NCI-H2081 (cell line): ENCODE measurements at regions not wholly inside any gene's neighbourhood (a gene's known extent, or its start where the extent isn't known, plus 50 kb on each side); places are given as distances from the start of the nearest gene placed in this dataset.

Experiments
- DNase-seq, 2 experiments: peaks; one replicate each; lab custom pipeline; 2025; lab: John Stamatoyannopoulos, UW

DNA sequence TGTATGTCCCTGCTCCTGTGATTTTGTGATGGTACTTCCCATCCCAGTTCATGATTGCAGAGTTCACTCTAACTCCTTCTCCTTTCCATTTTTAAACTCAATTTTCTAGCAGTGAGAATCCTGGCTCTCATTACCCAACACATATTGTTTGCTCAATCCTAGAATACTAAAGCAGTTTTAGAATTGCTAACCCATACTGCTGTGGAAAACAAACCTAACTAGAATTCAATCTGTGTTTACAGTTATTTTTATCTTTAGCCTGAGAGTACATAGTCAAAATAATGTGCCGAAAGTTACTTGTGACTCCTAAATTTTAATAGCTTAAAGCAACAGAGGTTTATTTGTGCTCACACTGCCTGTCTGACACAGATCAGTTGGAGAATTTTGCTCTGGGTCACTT, 508.0 kb downstream of the AACS start:
- no peak for DNase-seq

DNA sequence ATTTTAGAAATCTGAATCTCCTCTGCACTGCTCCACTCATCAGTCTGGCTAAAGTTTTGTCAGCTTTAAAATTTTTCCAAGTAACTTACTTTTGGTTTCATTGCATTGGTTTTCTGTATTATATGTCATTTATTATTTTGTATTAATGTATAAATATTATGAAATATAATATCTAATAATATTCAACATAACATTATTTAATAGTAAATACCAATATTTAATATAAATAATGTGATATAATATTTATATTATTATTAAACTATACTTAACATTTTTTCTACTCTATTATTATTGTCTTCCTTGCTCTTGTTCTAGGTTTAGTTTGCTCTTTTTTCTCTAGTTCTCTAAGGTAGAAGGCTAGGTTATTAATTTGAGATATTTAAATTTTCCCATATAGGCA, 512.1 kb downstream of the AACS start:
- DNase-seq: no peak

DNA sequence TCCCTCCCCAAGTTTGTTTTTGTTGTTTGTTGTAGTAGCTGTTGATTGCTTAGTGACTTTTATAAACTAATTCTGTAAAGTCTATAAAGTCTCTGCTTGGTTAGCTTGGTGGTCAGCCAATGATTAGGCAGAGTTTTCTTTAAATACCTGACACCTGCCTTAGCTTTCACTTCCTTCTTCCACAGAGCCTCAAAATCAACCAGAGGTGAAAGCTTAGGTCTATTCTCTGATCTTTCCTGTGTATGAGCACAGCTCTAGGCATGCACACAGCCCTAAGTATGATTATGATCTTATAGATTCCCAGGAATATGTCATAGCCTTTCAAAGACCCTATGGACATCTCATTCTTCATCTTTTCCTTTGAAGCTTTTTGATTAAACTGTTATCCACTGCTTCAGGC, 514.7 kb downstream of the AACS start:
- DNase-seq: no peak

DNA sequence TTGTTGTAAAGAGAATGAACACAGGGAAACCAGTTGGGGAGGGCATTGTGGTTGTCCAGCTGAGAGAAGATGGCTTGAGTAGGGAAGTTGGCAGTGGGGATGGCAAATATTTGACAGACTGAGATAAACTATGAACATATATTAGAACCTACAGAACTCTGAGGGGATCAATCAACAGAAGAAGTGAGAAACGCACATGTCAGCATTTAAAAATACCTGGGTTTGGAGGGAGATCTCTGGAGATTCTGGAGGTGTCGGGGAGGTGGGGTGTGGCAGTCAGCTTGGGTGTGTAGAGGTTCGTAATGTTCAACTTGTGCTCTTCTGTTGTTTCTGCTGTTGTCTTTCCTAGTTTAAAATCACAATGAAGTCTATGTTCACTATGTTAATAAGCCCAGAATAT, 517.8 kb downstream of the AACS start:
- DNase-seq: no peak

DNA sequence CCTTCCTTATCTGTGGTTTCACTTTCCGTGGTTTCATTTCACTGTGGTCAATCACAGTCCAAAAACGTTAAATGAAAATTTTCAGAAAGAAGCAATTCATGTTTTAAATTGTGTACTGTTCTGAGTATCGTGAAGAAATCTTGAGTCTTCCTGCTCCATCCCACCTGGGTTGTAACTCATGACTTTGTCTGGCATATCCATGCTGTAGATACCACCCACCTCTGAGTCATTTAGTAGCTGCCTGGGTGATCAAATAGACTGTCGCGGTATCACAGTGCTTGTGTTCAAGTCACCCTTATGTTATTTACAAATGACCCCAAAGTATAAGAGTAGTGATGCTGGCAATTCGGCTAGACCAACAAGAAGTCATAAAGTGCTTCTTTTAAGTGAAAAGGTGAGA, 521.2 kb downstream of the AACS start:
- no peak for DNase-seq

DNA sequence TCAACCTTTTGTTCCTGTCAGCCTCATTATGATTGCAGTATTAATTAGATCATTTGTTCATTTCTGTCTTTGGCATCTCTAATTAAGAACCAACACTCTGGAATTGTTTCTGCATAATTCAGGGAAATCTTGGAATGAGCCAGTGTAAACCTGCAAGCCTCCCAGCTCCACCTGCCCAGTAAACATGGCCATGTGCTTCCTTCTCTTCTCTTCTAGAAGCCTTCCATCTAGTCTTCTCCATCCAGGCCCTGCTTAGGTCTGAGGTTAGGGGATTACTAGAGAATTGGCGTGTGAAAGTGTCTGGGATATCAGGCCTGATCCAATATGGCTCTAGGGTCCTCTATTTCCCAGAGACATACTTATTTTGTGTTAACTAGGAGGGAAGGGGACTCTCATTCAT, 528.0 kb downstream of the AACS start:
- no peak for DNase-seq

DNA sequence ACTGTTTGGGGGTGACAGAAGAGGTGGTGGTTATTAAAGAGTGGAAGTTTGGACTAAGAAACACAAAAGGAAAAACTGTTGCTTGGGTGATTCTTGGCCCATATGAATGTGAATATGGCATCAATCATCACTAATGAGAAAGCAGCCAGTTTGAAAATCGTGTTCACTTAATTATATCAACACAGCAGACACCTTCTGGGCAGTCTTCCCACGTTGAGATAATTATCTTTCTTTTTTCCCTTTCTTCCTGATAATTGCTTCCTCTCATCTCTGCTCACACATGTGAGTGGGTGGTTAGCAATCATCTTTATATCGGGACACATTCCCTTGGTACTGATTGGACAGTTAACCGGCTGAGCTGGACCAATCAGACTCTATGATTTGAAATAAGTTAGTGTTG, 539.7 kb downstream of the AACS start:
- no peak for DNase-seq

DNA sequence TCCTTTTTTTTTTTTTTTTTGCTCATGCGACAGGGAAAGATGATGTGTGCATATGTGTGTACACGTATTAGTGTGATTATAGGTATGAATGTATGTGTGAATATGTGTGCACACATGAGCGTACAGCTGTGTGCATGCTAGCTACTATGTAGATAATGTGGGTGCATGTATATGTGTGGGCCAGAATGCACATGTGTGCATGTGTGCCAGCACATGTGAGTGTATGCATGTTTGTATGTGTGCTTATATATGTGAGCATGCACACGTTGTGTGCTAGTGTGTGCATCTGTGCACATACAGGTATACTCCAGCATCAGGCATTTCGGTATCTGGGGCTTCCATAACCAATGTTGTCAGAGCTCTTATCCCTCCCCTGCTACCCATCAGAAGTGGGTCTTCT, 541.1 kb downstream of the AACS start:
- DNase-seq: no peak

DNA sequence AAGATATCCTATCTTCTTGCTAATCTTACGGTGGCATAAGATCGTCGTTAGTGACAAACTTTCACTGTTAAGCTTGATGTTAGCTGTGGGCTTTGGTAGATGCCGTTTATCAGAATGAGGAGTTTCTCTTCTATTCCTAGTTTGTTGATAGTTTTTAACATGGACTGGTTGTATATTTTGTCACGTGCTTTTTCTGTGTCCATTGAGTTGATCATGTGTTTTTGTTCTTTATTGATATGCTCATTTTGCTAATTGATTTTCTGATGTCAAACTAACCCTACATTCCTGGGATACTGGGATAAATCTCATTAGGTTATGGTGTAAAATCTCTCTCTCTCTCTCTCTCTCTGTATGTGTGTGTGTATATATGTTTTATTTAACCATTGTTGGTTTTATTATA, 545.1 kb downstream of the AACS start:
- DNase-seq: no peak

DNA sequence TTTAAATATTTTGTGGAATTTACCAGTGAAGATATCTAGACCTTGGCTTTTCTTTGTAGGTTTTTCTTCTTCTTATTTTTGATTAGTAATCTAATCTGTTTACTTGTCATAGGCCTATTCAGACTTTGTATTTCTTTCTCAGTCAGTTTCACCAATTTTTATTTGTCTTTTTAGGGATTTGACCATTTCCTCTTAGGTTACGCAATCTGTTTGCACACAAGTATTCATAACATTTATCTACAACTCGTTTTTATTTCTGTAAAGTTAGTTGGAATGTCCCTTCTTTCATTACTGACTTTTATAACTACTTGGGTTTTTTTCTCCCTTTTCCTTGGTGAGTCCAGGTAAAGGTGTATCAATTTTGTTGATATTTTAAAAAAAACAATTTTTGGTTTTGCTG, 545.7 kb downstream of the AACS start:
- no peak for DNase-seq

DNA sequence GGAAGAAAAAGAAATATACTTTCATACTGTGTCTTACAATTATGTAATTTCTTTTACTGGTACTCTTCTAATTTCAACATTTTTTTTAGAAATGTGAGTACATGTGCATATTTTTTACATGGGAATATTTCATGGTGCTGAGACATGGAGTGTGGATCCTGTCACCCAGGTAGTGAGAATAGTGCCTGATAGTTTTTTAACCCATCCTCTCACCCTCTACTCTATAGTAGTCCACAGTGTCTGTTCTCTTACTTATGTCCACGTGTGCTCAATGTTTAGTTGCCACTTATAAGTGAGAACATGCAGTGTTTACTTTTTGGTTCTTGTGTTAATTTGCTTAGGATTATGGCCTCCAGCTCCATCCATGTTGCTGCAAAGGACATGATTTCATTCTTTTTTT, 548.8 kb downstream of the AACS start:
- DNase-seq: no peak

DNA sequence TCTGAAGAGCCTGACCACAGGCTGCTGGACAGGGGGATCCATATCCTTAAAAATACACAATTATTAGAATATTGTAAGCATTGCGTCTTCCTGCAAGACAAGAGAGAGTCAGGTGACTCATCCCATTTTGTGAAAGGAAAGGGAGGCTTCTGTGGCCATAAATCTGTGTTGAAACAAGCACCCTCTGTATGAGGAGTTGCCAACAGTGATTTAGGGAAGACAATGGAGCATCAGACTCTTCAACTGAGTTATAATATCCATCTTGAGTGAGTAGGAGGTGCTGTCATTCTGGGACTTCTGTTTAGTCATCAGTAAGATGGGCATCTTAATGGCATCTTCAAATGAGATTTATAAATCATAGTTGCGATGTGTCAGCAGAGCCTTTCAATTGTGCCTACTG, 554.5 kb downstream of the AACS start:
- no peak for DNase-seq

DNA sequence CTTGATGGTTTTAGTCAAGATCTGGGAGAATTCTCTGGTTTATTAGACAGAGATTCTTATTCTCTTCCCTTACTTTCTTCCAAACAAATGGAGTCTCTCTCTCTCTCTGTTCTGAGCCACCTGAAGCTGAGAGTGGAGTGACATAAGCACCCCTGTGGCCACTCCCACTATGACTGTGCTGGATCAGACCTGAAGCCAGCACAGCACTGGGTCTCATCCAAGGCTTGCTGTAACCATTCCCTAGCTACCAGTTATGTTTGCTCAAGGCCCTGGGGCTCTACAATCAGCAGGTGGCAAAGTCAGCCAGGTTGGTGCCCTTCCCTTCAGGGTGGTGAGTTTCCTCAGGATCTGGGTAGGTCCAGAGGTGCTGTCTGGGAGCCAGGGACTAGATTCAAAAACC, 568.5 kb downstream of the AACS start:
- no peak for DNase-seq

DNA sequence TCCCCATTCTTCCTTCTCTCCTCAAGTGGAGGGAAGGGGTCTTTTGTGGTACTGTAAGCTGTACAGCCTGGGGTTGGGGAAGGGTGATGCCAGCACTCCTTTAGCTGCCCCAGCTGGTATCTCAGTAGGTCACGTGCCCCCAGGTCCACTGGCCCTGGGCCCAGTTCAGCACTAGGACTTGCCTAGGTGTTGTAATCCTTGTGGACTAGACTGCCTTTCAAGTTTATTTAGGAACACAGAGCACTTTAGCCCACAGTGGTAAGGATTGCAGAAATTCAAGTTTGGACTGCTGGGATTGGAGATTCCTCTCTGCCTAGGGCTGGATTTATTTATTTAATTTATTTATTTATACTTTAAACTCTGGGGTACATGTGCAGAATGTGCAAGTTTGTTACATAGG, 569.6 kb downstream of the AACS start:
- no peak for DNase-seq

DNA sequence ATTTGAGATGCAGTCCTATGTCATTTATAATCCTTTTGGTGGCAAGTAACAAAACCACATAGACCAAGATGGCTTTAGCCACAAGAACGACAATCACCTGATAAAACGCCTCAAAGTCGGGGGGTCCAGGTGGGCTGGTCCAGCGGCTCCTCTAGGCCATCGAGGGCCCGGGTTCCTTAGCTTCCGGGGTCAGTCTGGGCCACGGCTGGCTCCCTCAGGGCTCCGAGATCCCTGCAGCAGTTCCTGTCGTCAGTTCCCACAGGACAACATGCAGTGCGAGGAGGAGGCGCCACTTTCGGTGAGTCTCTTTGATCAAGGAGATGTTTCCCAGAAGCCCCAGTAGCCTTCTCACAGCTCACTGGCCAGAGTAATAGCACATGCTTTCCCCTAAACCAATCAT, 574.6 kb downstream of the AACS start:
- no peak for DNase-seq

DNA sequence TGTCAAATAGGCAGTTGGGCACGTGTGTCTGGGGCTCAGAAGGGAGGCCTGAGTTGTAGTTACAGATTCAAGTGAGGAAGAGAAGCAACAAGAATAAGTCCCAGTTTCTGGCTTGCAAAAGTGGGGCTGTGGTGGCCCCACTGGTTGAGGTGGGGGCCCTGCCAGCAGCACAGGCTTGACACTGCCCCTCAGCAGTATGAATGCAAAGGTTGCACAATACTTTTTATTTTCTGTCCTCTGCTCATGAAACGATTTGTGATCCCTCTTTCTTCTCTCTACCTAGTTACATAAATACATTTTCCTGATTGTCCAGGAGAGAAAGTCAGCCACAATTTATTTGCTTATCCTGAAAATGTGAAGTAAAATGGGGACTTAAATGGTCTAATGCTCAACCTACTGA, 577.8 kb downstream of the AACS start:
- no peak for DNase-seq

DNA sequence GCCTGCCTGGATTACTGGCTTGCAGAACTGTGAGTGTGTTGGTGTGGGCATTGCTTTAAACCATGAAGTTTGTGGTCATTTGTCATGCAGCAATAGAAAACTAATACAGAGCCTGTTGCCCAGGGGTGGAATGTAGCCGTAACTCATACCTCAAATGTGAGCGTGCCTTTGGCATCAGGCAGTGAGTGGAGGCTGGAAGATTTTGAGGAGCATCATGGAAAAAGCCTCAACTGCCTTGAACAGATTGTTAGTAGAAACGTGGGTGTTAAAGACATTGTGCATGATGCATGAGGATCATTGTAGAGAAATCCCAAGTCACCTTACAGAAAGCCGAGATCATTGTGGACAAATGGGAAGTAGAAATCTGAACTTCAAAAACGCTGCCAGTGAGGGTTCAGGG, 580.5 kb downstream of the AACS start:
- DNase-seq: no peak

DNA sequence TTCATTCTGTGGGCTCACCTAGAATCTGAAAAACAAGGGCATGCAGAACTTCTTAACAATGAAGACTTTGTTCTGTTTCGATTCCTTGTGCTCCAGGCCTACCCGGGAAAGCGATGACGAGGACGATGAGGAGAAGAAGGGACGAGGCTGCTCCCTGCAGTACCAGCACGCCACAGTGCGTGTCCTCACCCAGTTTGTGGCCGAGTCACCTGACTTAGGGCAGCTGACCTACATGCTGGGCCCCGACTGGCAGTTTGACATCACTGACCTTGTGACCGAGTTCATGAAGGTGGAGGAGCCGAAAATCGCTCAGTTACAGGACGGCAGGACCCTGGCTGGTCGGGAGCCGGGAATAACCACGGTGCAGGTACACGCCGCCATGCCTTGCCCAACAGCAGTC, 585.4 kb downstream of the AACS start:
- DNase-seq: no peak

DNA sequence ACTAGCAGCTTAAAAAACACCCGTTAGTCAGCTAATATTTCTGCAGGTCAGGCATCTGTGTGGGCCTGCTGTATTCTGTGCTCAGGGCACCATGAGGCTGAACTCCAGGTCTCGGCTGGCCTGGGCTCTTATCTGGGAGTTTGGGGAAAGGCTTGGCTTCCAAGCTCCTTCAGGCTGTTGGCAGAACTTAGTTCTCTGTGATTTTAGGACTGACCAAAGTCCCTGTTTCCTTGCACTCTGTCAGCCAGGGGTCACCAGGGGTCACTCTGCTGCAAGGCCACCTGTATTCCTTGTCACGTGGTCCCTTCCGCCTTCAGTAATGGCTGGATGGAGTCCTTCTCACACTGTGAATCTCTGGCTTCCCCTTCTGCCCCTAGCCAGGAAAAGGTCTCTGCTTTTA, 586.4 kb downstream of the AACS start:
- no peak for DNase-seq

DNA sequence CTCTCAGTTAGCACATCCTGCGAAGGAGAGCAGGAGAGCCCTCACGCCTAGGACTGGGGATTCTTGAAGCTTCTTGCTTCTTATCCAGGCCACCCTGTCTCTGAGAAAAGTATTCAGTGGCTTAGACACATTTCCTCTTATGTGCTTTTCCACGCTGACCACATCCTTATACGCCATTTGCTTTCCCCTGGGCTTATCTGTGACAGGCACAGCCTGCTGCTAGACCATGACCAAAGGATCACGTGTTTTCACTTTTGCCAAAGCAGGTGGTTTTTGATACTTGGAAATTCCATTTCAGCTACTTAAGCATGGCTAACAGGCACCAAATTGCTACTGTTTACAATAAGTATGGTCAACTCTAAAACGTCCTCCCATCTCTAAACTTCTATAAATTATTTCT, 587.4 kb downstream of the AACS start:
- DNase-seq: no peak

DNA sequence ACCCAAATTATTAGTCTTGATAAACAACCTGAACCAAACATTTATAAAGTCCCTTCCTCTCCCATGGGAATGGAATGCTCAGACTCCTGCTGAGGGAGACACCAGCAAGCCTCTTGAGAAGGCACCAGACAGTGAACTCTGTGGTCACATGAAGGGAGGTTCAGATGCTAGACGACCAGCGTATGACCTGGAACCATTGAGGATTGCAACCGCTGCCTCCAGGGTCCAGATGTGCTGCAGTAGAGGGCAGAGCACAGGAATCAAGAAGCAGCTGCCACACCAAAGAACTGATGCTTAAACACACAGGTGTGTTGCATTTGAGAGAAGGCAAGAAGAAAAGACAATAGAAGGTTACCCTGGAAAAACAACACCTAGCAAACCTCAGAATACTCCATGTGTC, 592.4 kb downstream of the AACS start:
- no peak for DNase-seq

DNA sequence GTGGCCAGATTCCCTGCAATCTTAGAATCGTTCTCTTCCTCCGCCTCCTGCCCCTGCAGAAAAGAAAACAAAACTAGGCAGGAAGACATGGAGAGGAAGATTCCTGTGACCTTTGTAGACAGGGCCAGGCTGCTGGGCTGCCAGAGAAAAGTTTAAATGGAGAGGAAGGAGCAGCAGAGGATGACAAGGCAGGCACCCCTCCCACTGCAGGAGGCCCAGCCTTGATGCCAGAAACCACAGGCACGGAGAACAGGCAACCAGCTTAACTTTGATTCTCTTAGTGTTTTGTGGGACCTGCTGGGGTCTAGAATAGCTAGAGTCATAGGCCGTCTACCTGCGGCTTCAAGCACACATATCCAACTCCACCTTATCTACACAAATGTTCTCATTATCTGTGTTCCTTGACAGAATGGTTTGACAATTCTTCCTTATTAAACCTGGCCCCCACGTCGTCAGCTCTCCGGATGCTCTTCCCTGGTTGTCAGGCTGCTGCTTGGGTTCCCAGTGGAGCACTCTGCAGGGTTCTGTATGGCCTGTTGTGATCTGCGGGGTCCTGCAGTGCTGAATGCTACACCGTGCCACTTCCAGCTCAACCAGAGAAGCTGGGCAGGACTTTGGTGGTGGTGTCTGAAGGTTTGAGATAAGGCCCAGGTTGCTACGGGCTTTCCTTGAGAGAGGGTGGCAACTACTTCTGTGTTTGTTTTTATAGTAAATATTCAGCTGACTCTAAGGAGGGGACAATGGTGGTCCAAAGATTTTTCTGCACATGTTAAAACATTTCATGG, 609.5 kb downstream of the AACS start:
- DNase-seq: no peak

DNA sequence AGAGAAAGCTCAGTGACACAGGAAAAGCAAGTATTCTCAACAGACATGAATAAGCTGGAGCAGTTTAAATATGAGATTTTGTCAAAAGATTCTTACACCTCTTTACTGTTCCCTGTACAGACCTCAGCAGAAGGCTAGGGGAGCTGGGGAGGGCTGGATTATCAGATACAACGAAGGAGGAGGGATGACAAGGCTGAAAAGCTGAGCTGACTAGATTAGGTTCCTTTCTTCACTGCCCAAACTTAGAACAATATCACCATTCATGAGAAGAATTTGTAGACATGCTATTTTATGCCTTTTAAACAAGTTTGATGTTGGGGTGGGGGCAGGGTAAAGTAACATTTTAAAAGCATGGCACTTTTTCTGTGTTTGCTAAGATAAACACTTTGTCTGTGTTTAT, 611.1 kb downstream of the AACS start:
- no peak for DNase-seq

DNA sequence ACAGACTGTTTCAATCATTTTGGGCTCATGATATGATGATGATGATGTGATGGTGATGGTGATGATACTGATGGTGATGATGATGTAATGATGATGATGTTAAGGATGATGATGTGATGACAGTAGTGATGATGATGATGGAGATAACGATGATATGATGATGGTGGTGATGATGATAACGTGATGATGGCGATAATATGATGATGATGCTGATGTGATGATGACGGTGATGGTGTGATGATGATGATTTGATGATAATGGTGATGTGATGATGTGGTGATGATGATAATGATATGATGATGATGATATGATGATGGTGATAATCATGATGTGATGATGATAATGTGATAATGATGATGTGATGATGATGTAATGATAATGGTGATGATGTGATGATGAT, 612.6 kb downstream of the AACS start:
- no peak for DNase-seq

DNA sequence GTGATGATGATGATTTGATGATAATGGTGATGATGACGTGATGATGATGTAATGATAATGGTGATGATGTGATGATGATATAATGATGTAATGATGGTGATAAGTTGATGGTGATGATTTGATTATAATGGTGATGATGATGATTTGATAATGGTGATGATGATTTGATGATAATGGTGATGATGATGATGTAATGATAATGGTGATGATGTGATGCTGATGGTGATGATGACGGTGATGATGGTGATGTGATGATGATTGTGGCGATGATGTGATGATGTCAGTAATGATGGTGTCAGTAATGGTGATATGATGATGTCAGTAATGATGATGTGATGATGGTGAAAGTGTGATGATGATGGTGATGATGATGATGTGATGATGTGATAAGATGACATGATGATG, 613.4 kb downstream of the AACS start:
- no peak for DNase-seq
